ENCODE measurements at regions not wholly inside any gene's neighbourhood (a gene's known extent, or its start where the extent isn't known, plus 50 kb on each side); places are given as distances from the start of the nearest gene placed in this dataset.

GRCh38 chr3:102906818-102907217 is 472.0 kb downstream of the ZPLD1 start:
- TF ChIP-seq PPARA (CRISPR knock-in tag; IDR thresholded peaks at IDR 0.05; ENCODE audit: borderline replicate concordance) (no peak), CSRNP3 (CRISPR knock-in tag; IDR thresholded peaks at IDR 0.05) (peak; percentile 57; the same call in 1 of the 2 replicates), PATZ1 (CRISPR knock-in tag; IDR thresholded peaks at IDR 0.05; ENCODE audit: borderline replicate concordance) (no peak), RARB (CRISPR knock-in tag; IDR thresholded peaks at IDR 0.05) (no peak), ZFP30 (CRISPR knock-in tag; IDR thresholded peaks at IDR 0.05) (no peak), BACH2 (CRISPR knock-in tag; IDR thresholded peaks at IDR 0.05; ENCODE audit: borderline replicate concordance) (no peak), CREB5 (CRISPR knock-in tag; IDR thresholded peaks at IDR 0.05; ENCODE audit: low read depth) (no peak), ZNF565 (CRISPR knock-in tag; conservative IDR thresholded peaks at IDR 0.05; ENCODE audit: low read depth) (no peak), GLIS3 (CRISPR knock-in tag; IDR thresholded peaks at IDR 0.05) (no peak), OSR1 (CRISPR knock-in tag; IDR thresholded peaks at IDR 0.05) (no peak), TCF4 (CRISPR knock-in tag; IDR thresholded peaks at IDR 0.05; ENCODE audit: borderline replicate concordance) (peak; percentile 83), POU6F1 (CRISPR knock-in tag; IDR thresholded peaks at IDR 0.05; ENCODE audit: borderline replicate concordance, low read depth) (peak; percentile 81; the same call in 1 of the 2 replicates)
